Endothelial cell of umbilical vein (primary cell): ENCODE measurements at regions not wholly inside any gene's neighbourhood (a gene's known extent, or its start where the extent isn't known, plus 50 kb on each side); places are given as distances from the start of the nearest gene placed in this dataset.

ENCODE experiments used
- BruUV-seq: library from RNA; stranded (reverse); fragments of 400-500 nt; replicated peaks from 2 replicates; lab custom pipeline; 2021; lab: Mats Ljungman, UMichigan
- CTCF ChIA-PET: fragments of 300-600, 350-600 bp; sonication (Branson Sonifier 250); formaldehyde crosslinking; loops from one replicate; lab custom pipeline; 2021; ENCODE audit warnings: antibody characterized with exemption, inconsistent platforms; lab: Charles Lee
- POLR2A ChIA-PET: fragments of 300-600, 350-600 bp; sonication (Branson Sonifier 250); formaldehyde crosslinking; loops from one replicate; lab custom pipeline; 2021; ENCODE audit warnings: antibody characterized with exemption, inconsistent platforms; lab: Charles Lee
- DNase-seq: peaks from one replicate; pipeline ENCODE4 v3.0.0-alpha.2; 2011; ENCODE audit warnings: low read depth, low spot score
- FAIRE-seq: peaks from 2 replicates; lab custom pipeline; 2011; peaks lifted over from hg19 to GRCh38; lab: Jason Lieb, UNC
- H2AFZ ChIP-seq: 2 replicates; pipeline ENCODE4 v1.6.0; 2012; ENCODE audit warnings: low read depth, low read length, control low read depth, inconsistent platforms
- H3K27ac ChIP-seq: 2 replicates; pipeline ENCODE4 v1.5.1; 2011; ENCODE audit warnings: low read depth, mild to moderate bottlenecking, control low read depth, low read length, moderate library complexity; ENCODE audit not compliant: insufficient read depth
- H3K27me3 ChIP-seq, 2 experiments: 2 replicates each; pipeline versions ENCODE4 v1.6.0 to v1.6.1; 2011; ENCODE audit warnings: low read length in 2 of 2, mixed read lengths in 1 of 2; ENCODE audit not compliant: control insufficient read depth in 2 of 2, insufficient read depth in 2 of 2
- H3K36me3 ChIP-seq, 2 experiments: 2 replicates in 1 of 2; 3 replicates in 1 of 2; pipeline ENCODE4 v1.5.1; 2011; ENCODE audit warnings: low read length in 2 of 2, mild to moderate bottlenecking in 1 of 2, moderate library complexity in 1 of 2; ENCODE audit not compliant: control insufficient read depth in 2 of 2, insufficient read depth in 2 of 2; ENCODE audit errors: extremely low read depth in 1 of 2
- H3K4me1 ChIP-seq: 3 replicates; pipeline ENCODE4 v1.5.1; 2011; ENCODE audit warnings: mild to moderate bottlenecking, low read length; ENCODE audit not compliant: control insufficient read depth, insufficient read depth; ENCODE audit errors: extremely low read depth
- H3K4me2 ChIP-seq: 2 replicates; pipeline ENCODE4 v1.6.1; 2011; ENCODE audit warnings: low read length, control low read depth, mixed read lengths; ENCODE audit not compliant: insufficient read depth
- H3K4me3 ChIP-seq, 3 experiments: fragments of 200-600 bp in 1 of 3; sonication (generic), shearing (Covaris generic) in 1 of 3; replicated peaks in 1 of 3; 2 replicates each; pipeline ENCODE4 v1.5.1; 2011 to 2016; ENCODE audit warnings: control low read depth in 3 of 3, low read length in 3 of 3, mild to moderate bottlenecking in 2 of 3, inconsistent platforms in 1 of 3, low read depth in 1 of 3, moderate library complexity in 1 of 3; ENCODE audit not compliant: insufficient read depth in 1 of 3
- H3K79me2 ChIP-seq: 2 replicates; pipeline ENCODE4 v1.6.0; 2012; ENCODE audit warnings: low read length, inconsistent platforms; ENCODE audit not compliant: control insufficient read depth, insufficient read depth
- H3K9ac ChIP-seq: replicated peaks from 2 replicates; pipeline ENCODE3; 2011; ENCODE audit warnings: low read length, control low read depth; ENCODE audit not compliant: insufficient read depth; ENCODE audit errors: extremely low read depth
- H3K9me1 ChIP-seq: replicated peaks from 3 replicates; pipeline ENCODE4 v1.6.0; 2011; ENCODE audit warnings: mild to moderate bottlenecking, low read length; ENCODE audit not compliant: control insufficient read depth, insufficient read depth; ENCODE audit errors: extremely low read depth
- H3K9me3 ChIP-seq: replicated peaks from 2 replicates; pipeline ENCODE4 v1.5.1; 2012; ENCODE audit warnings: low read length, inconsistent platforms; ENCODE audit not compliant: control insufficient read depth, insufficient read depth
- H4K20me1 ChIP-seq: replicated peaks from 2 replicates; pipeline ENCODE3; 2011; ENCODE audit warnings: mild to moderate bottlenecking, low read length; ENCODE audit not compliant: control insufficient read depth, insufficient read depth; ENCODE audit errors: extremely low read depth
- EZH2 ChIP-seq: IDR thresholded peaks from 2 replicates; pipeline ENCODE4 v1.6.1; 2012; ENCODE audit warnings: borderline replicate concordance, low read depth, mild to moderate bottlenecking, moderate library complexity, low read length, inconsistent platforms; ENCODE audit not compliant: severe bottlenecking
- FOS ChIP-seq: IDR thresholded peaks from 2 replicates; pipeline ENCODE4 v1.6.1; 2011; ENCODE audit warnings: mild to moderate bottlenecking, low read length, moderate library complexity, borderline replicate concordance; ENCODE audit not compliant: insufficient read depth
- GATA2 ChIP-seq: IDR thresholded peaks from 2 replicates; pipeline ENCODE4 v1.7.0; 2011; ENCODE audit warnings: low read depth, mild to moderate bottlenecking, moderate library complexity, mixed read lengths, low read length; ENCODE audit not compliant: insufficient read length, insufficient read depth
- JUN ChIP-seq: IDR thresholded peaks from 2 replicates; pipeline ENCODE4 v1.6.1; 2011; ENCODE audit warnings: borderline replicate concordance, low read depth; ENCODE audit not compliant: insufficient read length, insufficient read depth
- MYC ChIP-seq: IDR thresholded peaks from one replicate; pipeline ENCODE4 v1.6.1; 2011; ENCODE audit warnings: mild to moderate bottlenecking, low read depth, low read length
- POLR2A ChIP-seq: IDR thresholded peaks from 2 replicates; pipeline ENCODE4 v1.6.1; 2012; ENCODE audit warnings: low read depth, mild to moderate bottlenecking, control low read depth, low read length
- POLR2AphosphoS5 ChIP-seq: IDR thresholded peaks from 2 replicates; pipeline ENCODE4 v1.6.1; 2012; ENCODE audit warnings: low read depth, mild to moderate bottlenecking, control low read depth, low read length, moderate library complexity; ENCODE audit not compliant: insufficient read depth
- dilution Hi-C: fragments of 300-500 bp; cut with MboI; formaldehyde crosslinking; loops from one replicate; pipeline ENCODE4 v1.15.0; 2019; ENCODE audit warnings: low sequenced_read_pairs; ENCODE audit not compliant: extremely low pct_ligation_motif_present
- intact Hi-C: fragments of 100-400 bp; cut with micrococcal nuclease; formaldehyde crosslinking; loops from one replicate; pipeline ENCODE4 v1.10.0; 2022
- TF ChIP-seq, protein P1 (sequence below), 2 donors: IDR thresholded peaks; 1 replicate in 1 of 2; 2 replicates in 1 of 2; pipeline ENCODE4 v1.5.1; 2011; ENCODE audit warnings: low read length in 2 of 2, mild to moderate bottlenecking in 2 of 2, moderate library complexity in 2 of 2, control low read depth in 1 of 2, inconsistent platforms in 1 of 2, low read depth in 1 of 2; ENCODE audit not compliant: insufficient read depth in 1 of 2; ENCODE audit errors: extremely low read depth in 1 of 2
- TF ChIP-seq, protein P2 (sequence below): IDR thresholded peaks from 2 replicates; pipeline ENCODE4 v1.6.1; 2011; ENCODE audit not compliant: insufficient read depth, insufficient read length

DNA sequence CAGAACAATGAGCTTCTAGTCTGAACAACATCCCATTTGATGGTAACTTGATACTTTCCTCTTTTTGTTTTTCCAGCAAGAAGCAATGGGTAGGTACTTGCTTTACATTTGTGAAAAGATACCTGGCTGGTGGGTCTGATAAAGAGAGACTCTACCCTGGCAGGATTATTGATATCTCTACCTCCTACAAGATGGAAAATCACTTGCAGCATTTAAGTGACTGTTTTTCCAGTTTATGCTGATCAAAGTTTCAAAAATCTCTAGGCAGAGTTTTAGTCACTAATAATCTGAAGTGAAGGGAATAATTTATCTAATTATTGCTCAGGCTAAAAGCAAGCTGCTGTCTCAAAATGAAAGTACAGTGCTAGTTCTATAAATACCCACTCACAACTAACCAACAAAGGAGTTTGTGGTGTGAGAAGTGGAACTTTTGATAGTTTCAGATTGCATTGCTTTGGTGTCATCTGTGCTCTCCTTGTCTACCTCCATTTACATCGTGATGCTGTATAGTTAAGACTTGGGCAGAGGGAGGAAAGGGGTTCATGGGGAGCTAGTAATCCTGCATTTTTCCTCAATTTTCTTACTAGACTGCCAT lies 86.0 kb upstream of the ANKRD1 start:
- CTCF ChIA-PET: interaction anchor here (0.6 to 9.5 kb wide), 39 partner anchors 10 to 629 kb away, joined by 3 to 134 read pairs (median 4); partner anchors contain the start of gene ANKRD1
- Histone ChIP-seq H3K4me1 (no peaks in the 10 kb centered on the region), H3K4me3 (no peak overlapping the region), H2AFZ (no peak overlapping the region), H3K79me2 (no peaks in the 10 kb centered on the region), H3K9me3 (no peaks in the 10 kb centered on the region), H3K27me3 (no peaks in the 10 kb centered on the region), H3K9ac (no peak overlapping the region), H3K27ac (no peak overlapping the region), H3K36me3 (no peaks in the 10 kb centered on the region), H3K4me2 (no peak overlapping the region), H4K20me1 (no peaks in the 10 kb centered on the region), H3K9me1 (no peaks in the 10 kb centered on the region)
- FAIRE-seq (no peak), DNase-seq (no peak)
- TF ChIP-seq FOS: no peak
- intact Hi-C loops: loop anchor here (1.0 to 2.0 kb wide), 6 partner anchors 76 to 289 kb away; partner anchors contain the start of gene ANKRD1
- BruUV-seq: no TSS peak
- POLR2A ChIA-PET: interaction anchor here (2.0 kb wide), 1 partner anchor 86 kb away, joined by 5 read pairs; the partner anchor contains the start of gene ANKRD1
- dilution Hi-C loops: no loop called here

DNA sequence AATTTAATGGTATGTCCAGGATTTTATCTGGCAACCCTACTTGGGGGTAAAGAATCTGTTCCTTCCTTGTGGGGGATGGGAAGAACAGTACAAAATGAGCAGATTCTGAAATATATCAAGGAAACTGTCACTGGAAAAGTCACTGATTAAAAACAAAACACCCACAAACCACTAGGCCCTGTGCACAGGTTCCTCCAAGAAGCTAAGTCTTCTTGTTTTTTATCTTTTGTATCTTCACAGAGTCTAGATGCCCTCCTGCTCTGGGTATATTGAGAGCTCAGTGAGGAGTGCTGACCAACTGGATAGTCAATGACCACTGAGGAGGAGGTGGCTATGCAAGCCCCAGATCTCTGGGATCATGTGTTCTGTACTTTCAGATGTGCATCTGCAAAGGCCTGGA lies 86.8 kb upstream of the ANKRD1 start:
- H3K4me2 ChIP-seq: no peak overlapping the region
- no peaks in the 10 kb centered on the region for H4K20me1 ChIP-seq
- POLR2A ChIA-PET: no interaction called here
- H3K9ac ChIP-seq: no peak overlapping the region
- no peak overlapping the region for H3K4me3 ChIP-seq
- no peak for FAIRE-seq
- DNase-seq: no peak
- no peak overlapping the region for H3K27ac ChIP-seq
- no peaks in the 10 kb centered on the region for H3K27me3 ChIP-seq
- no peaks in the 10 kb centered on the region for H3K79me2 ChIP-seq
- no peaks in the 10 kb centered on the region for H3K9me1 ChIP-seq
- no peak overlapping the region for H2AFZ ChIP-seq
- H3K36me3 ChIP-seq: no peaks in the 10 kb centered on the region
- no TSS peak for BruUV-seq
- H3K4me1 ChIP-seq: no peaks in the 10 kb centered on the region
- dilution Hi-C loops: no loop called here
- intact Hi-C loops: loop anchor here (2.0 kb wide), 2 partner anchors 87 to 155 kb away; partner anchors contain the start of gene ANKRD1
- TF ChIP-seq GATA2: no peak
- TF ChIP-seq MYC: no peak
- no peak for TF ChIP-seq JUN
- no peak for TF ChIP-seq POLR2AphosphoS5
- TF ChIP-seq, protein P1, sequence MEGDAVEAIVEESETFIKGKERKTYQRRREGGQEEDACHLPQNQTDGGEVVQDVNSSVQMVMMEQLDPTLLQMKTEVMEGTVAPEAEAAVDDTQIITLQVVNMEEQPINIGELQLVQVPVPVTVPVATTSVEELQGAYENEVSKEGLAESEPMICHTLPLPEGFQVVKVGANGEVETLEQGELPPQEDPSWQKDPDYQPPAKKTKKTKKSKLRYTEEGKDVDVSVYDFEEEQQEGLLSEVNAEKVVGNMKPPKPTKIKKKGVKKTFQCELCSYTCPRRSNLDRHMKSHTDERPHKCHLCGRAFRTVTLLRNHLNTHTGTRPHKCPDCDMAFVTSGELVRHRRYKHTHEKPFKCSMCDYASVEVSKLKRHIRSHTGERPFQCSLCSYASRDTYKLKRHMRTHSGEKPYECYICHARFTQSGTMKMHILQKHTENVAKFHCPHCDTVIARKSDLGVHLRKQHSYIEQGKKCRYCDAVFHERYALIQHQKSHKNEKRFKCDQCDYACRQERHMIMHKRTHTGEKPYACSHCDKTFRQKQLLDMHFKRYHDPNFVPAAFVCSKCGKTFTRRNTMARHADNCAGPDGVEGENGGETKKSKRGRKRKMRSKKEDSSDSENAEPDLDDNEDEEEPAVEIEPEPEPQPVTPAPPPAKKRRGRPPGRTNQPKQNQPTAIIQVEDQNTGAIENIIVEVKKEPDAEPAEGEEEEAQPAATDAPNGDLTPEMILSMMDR (IDR thresholded peaks at IDR 0.05; ENCODE audit: extremely low read depth in 1 of 2, insufficient read depth in 1 of 2, low read depth in 1 of 2, low read length in 2 of 2): no peak
- no peak for TF ChIP-seq FOS
- no peak for TF ChIP-seq EZH2
- TF ChIP-seq POLR2A: no peak
- TF ChIP-seq, protein P2, sequence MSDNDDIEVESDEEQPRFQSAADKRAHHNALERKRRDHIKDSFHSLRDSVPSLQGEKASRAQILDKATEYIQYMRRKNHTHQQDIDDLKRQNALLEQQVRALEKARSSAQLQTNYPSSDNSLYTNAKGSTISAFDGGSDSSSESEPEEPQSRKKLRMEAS: no peak
- no peaks in the 10 kb centered on the region for H3K9me3 ChIP-seq
- CTCF ChIA-PET: interaction anchor here (1.3 to 9.5 kb wide), 6 partner anchors 27 to 291 kb away, joined by 5 to 134 read pairs (median 10); no protein-coding TSS in a partner anchor
